BE2C (cell line): ENCODE measurements at regions not wholly inside any gene's neighbourhood (a gene's known extent, or its start where the extent isn't known, plus 50 kb on each side); places are given as distances from the start of the nearest gene placed in this dataset.

ENCODE experiments used
- DNase-seq: peaks from one replicate; pipeline ENCODE4 v3.0.0-alpha.2; 2020
- H3K27me3 ChIP-seq: fragments of 250-450 bp; sonication (Bioruptor Pico); 2 replicates; pipeline ENCODE4 v1.5.1; 2020; ENCODE audit warnings: mild to moderate bottlenecking
- H3K36me3 ChIP-seq: fragments of 250-450 bp; sonication (Bioruptor Pico); 2 replicates; pipeline ENCODE4 v1.5.1; 2020; ENCODE audit warnings: mild to moderate bottlenecking
- H3K4me1 ChIP-seq: fragments of 250-450 bp; sonication (Bioruptor Pico); 2 replicates; pipeline ENCODE4 v1.5.1; 2020
- H3K4me3 ChIP-seq: 2 replicates; pipeline ENCODE4 v1.5.1; 2011; ENCODE audit warnings: low read depth, low read length
- H3K9me3 ChIP-seq: fragments of 250-450 bp; sonication (Bioruptor Pico); 2 replicates; pipeline ENCODE4 v1.5.1; 2020
- CTCF ChIP-seq: IDR thresholded peaks from 2 replicates; pipeline ENCODE4 v1.5.1; 2012; ENCODE audit warnings: mild to moderate bottlenecking, low read depth, low read length

GRCh38 chr1:5649795-5650194 is 342.4 kb downstream of the NPHP4 start:
- no peak for TF ChIP-seq CTCF
- no peaks in the 10 kb centered on the region for H3K36me3 ChIP-seq
- no peak for DNase-seq
- H3K4me1 ChIP-seq: no peaks in the 10 kb centered on the region
- H3K4me3 ChIP-seq: no peak overlapping the region
- H3K27me3 ChIP-seq: peaks cover 6% of the 10 kb centered on the region; the same call in 1 of the 2 replicates
- no peaks in the 10 kb centered on the region for H3K9me3 ChIP-seq

GRCh38 chr1:5649166-5649551 is 343.1 kb downstream of the NPHP4 start:
- Histone ChIP-seq H3K4me3 (no peak overlapping the region), H3K9me3 (no peaks in the 10 kb centered on the region), H3K36me3 (no peaks in the 10 kb centered on the region), H3K27me3 (peaks cover 6% of the 10 kb centered on the region; the same call in 1 of the 2 replicates), H3K4me1 (no peaks in the 10 kb centered on the region)
- no peak for TF ChIP-seq CTCF
- no peak for DNase-seq

GRCh38 chr1:5648410-5649165 is 343.6 kb downstream of the NPHP4 start:
- no peaks in the 10 kb centered on the region for H3K36me3 ChIP-seq
- no peak overlapping the region for H3K4me3 ChIP-seq
- no peaks in the 10 kb centered on the region for H3K9me3 ChIP-seq
- no peak for DNase-seq
- H3K27me3 ChIP-seq: peaks cover 6% of the 10 kb centered on the region; the same call in 1 of the 2 replicates
- TF ChIP-seq CTCF: no peak
- H3K4me1 ChIP-seq: no peaks in the 10 kb centered on the region

- no peak for TF ChIP-seq CTCF
- no peaks in the 10 kb centered on the region for H3K4me1 ChIP-seq
- no peak overlapping the region for H3K4me3 ChIP-seq
- no peaks in the 10 kb centered on the region for H3K9me3 ChIP-seq
- H3K27me3 ChIP-seq: peaks cover 6% of the 10 kb centered on the region; the same call in 1 of the 2 replicates
- no peak for DNase-seq
- H3K36me3 ChIP-seq: no peaks in the 10 kb centered on the region
Observed at GRCh38 chr1:5647234-5647633, 345.0 kb downstream of the NPHP4 start.

- TF ChIP-seq CTCF: no peak
- DNase-seq: no peak
- H3K27me3 ChIP-seq: peaks cover 5% of the 10 kb centered on the region; the same call in 1 of the 2 replicates
- H3K4me3 ChIP-seq: no peak overlapping the region
- no peaks in the 10 kb centered on the region for H3K9me3 ChIP-seq
- H3K36me3 ChIP-seq: no peaks in the 10 kb centered on the region
- no peaks in the 10 kb centered on the region for H3K4me1 ChIP-seq
Observed at GRCh38 chr1:5646486-5647149, 345.6 kb downstream of the NPHP4 start.

- no peak overlapping the region for H3K4me3 ChIP-seq
- H3K4me1 ChIP-seq: no peaks in the 10 kb centered on the region
- no peaks in the 10 kb centered on the region for H3K36me3 ChIP-seq
- H3K27me3 ChIP-seq: no peaks in the 10 kb centered on the region
- TF ChIP-seq CTCF: no peak
- no peak for DNase-seq
- H3K9me3 ChIP-seq: no peaks in the 10 kb centered on the region
Observed at GRCh38 chr1:5645929-5646328, 346.3 kb downstream of the NPHP4 start.
